Stimulated activated CD4-positive, alpha-beta T cell treated with anti-CD3 and anti-CD28 coated beads, Interleukin-4, amount 100 ng/mL, for 48 hours (primary cell): ENCODE measurements at regions not wholly inside any gene's neighbourhood (a gene's known extent, or its start where the extent isn't known, plus 50 kb on each side); places are given as distances from the start of the nearest gene placed in this dataset.
"Not testable (repeated sequence)": the region's sequence is repeated elsewhere in the genome, so short reads cannot be mapped to it uniquely, and the experiment has no call there.

ENCODE experiments used
- DNase-seq, 2 donors: peaks; one replicate each; pipeline ENCODE4 v3.0.0-alpha.2; 2020; ENCODE audit warnings: low read depth in 2 of 2

DNA sequence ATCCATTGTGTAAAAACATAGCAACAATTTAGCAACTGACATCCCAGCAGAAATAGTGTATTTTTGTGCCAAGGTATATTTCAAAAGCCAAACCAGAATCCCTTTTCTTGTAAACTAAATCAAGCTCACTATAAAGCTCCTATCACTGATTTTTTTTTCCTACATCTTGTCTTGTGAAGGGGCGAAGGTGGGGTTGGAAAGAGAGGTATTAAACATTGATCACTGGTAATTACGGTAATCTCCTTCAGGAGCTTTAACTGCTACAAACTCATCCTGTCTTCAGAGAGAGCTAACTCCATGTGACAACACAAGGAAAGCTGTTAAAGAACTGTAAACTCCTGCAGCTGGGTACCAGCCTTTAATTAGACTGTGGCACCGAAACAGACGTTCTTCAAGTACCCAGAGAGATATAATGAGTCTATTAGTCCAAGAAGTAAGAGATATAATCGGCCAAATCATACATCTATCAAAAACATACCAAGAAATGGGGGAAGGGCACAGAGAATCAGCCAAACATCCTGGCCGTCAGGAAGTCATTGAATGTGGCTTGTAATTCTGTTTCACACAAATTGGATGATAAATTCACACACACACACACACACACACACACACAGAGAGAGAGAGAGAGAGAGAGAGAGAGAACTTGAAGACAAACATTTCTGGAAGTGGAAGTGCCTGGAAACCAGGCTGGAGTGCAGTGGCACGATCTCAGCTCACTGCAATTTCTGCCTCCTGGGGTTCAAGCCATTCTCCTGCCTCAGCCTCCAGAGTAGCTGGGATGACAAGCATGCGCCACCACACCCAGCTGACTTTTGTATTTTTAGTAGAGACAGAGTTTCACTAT, 111.9 kb upstream of the PPARGC1A start:
- no peak for DNase-seq

- DNase-seq, result no peak
These were observed 110.6 kb upstream of the PPARGC1A start for GRCh38 chr4:24000470-24000831.

DNA sequence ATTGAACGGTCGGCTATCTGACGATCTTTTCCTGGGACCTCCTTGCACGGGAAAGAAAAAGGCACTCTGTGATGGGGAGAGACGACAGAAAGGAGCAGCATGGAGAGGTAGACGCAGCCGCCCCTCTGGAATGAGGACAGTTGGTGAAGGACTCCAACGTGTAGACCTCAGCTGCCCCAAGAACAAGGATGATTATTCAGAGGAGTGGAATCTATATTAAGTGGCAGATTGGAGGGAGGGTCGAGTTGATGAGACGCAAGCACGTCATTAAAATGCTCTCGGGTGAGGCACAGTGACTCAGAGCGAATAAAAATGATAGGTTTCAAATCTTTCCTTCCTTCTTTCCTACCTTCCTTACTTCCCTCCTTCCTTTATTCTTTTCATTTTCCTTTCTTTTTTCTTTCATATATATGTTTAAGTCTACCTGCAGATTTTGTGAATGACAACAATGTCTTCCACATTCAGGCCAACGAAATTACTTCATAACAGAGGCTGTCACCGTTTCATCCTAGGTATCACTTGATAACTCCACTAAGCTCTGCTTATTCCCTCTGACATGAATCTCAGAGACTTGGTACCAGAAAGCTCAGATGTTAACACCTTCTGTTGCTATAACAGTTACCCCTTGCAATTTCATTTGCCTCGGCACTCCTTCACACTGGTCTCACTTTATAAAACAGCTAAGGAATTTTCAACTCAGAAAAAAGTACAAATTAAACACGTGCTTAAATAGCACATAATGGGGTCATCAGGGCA, 110.0 kb upstream of the PPARGC1A start:
- DNase-seq, result no peak

- DNase-seq, result no peak
These were observed 103.5 kb upstream of the PPARGC1A start for GRCh38 chr4:23993373-23993772.

DNA sequence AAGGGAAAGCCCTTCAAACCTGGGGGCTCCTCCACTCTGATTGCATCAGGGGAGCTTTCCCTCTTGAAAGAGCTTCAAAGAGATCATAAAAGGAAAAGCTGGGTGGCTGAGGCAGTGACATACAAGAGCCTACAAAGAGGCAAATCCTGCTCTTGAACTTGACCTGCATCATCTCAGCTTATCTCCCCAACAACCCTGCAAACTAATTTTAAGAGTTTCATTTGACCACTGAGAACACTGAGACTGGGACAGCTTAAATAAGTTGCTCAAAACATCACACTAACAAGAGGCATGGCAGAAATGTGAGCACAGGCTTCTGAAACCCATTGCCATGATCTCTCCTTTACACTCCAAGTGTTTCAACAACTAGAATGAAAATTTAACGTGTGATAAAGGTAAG, 101.6 kb upstream of the PPARGC1A start:
- no peak for DNase-seq

DNA sequence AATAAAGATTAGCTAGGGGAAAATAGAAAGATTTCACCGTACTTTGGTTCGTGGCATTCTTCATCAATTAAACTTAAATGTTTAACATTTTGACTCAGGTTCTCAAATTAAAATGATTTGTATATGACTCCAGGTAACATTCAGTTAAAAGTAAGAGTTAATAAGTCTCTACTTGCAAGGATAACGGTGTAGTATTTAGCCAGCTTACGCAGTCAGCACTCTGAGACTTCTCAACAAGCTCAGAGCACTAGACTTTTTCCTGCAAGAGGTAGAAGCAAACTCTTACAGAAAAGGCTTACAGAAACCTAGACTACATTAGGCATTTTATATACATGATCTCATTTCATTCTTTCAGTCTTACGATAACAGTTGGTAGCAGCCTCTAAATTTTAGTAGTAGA, 96.4 kb upstream of the PPARGC1A start:
- no peak for DNase-seq

DNA sequence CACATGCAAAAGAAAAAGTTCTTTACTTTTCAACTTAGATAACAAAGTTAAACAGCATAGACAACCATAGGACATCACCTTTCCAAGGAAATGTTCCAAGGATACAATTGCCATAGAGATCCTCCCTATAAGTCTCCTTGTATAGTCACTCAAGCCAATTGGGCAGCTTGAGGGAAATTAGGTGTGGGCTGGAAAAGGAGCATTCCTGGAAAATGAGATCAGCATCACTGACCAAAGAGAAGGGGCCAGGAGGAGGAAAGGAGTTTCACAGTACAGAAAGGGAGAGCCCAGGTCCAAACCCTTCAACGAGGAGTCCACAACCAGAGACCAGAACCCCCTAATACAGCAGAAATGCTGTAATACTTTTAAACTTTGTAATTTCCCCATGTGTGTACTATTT, 91.5 kb upstream of the PPARGC1A start:
- no peak for DNase-seq

DNA sequence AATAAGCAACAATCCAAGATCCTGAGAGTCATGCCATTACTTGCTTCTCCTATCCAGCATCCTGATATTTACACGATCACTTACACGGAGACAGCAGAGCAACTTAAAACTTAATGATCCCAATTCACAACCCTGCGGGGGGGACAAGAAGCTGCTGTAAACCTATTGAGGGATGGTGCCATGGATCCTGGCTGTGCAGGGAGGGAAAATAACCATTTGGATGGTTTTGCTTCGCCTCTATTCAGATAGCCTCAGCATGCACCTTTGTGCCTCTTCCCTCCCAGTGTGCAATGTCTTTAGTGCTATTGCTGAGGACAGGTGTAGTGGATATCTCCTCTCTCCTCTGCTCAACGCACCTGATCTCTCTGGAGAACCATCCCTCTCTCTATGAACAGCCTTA, 89.7 kb upstream of the PPARGC1A start:
- DNase-seq, result no peak

- DNase-seq, result no peak
These were observed 88.2 kb upstream of the PPARGC1A start for GRCh38 chr4:23978002-23978401.

- no peak for DNase-seq
These were observed 86.6 kb upstream of the PPARGC1A start for GRCh38 chr4:23976423-23976822.

GRCh38 chr4:23973308-23973855, 83.5 kb upstream of the PPARGC1A start:
- DNase-seq, result no peak

DNA sequence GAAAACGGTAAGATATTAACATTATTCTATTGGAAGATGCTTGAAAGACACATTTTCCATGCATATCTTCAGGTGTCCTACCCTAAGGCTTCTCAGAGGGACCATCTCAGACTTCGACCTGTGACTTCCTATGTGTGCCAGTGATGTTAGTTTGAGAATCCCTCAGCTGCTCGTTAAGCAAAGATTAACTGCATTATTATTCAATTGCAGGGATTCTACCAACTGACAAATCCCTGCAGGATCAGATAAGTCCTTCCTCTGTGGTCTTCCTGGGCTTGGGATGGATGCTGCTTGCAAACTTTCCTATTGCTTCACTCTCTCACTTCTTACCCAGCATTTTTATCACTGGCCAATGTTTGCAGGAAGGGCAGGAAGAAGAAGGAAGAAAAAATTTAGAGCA, 83.0 kb upstream of the PPARGC1A start:
- no peak for DNase-seq

GRCh38 chr4:23972187-23972586, 82.3 kb upstream of the PPARGC1A start:
- no peak for DNase-seq

DNA sequence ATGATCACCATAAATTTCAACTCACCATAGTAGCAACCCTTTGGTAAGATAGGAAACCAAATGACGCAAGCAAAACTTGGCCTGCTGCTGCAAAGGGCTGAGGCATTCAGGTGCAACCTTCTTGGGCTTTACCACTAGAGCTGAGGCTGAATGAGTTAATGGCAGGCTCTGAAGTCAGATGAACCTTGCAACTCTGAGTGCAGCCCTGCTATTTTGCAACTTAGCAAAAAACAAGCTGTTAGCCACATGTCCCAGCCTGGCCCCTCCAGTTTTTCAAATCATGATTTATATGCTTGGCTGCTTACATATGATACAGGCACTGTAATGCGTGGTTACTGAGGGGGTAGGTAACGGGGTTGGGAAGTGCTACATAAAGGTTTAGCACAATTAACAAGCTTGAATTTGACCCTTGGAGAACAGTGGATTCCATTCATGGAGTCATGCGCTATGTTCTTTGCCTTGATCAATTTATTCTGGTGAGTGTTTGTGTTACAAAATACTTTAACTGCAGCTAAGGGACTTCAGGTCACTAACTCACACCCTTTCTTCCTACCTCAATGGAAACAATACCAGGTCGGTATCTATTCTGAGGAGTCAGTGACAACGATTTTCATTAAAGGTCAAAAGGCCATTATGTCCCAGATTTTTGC, 80.5 kb upstream of the PPARGC1A start:
- no peak for DNase-seq

- no peak for DNase-seq
These were observed 79.8 kb upstream of the PPARGC1A start for GRCh38 chr4:23969635-23970145.

DNA sequence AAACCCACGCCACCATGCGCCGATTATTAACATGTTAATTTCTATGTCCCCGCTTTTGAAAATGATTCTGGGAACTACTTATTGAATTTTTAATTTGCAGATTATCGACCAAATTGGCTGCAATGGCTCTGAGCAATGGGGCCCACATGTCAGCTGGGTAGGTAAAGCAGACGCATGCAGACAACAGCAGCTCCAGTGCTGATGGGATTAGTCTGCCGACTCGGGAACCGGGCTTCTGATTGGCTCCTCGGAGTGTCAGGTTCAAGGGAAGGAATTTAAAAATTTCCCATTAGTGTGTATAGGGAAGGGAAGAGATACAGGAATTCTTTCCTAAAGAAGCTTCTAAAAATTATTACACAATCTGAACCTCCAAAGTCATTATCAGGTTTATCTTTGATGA, 77.4 kb upstream of the PPARGC1A start:
- no peak for DNase-seq

GRCh38 chr4:23966725-23967124, 76.9 kb upstream of the PPARGC1A start:
- no peak for DNase-seq

DNA sequence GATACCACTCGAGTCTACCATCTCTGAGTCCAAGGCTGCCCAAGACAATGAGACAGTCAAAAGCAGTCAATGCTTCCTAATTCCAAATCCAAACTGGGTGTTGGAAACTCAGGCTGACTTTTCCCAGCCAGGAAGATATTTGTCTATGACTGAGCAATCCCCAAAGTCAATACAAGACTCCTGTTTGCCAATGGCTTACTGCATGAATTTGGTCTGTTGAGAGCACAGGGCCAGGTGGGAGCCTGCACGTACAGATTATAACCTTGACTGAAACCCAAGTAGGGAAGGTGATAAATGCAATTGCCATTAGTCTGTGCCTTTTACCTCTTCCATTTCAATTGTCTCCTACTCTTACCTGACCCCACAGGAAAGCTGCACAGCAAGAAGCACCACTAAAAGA, 72.6 kb upstream of the PPARGC1A start:
- no peak for DNase-seq

DNA sequence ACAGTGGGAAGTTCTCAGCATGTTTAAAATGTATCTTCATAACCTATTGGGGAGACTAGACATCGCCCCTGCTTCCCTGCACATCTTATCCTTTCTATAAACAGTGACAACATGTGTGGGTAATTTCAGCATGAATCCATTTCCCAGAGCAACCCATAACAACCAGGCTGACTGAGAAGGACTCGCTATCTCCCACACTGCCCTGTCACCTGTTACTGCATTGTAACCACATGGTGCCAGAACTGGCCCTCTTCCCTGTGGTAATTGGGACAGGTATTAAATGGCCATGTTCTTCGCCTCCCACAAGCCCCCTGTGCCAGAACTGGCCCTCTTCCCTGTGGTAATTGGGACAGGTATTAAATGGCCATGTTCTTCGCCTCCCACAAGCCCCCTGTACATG, 71.5 kb upstream of the PPARGC1A start:
- DNase-seq, result not testable (repeated sequence)

- DNase-seq, result no peak
These were observed 69.7 kb upstream of the PPARGC1A start for GRCh38 chr4:23959396-23960148.

DNA sequence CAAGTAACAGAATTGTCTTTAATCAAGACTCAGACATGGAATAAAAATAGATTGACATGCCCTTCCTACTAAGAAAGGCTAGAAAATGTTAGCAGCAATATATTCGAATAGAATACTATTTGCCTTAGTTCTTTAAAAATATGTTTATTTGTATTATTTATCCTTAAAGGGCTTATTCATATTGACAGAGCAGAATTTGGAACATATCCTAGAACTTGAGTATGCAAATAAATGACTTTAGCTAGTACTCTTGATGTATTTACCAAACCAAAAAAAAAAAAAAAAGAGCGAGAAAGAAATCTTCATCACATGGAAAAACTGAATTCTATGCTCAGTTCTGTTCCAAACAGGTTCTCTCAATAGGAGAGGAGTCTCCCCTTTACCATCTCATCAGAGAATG, 68.9 kb upstream of the PPARGC1A start:
- no peak for DNase-seq

DNA sequence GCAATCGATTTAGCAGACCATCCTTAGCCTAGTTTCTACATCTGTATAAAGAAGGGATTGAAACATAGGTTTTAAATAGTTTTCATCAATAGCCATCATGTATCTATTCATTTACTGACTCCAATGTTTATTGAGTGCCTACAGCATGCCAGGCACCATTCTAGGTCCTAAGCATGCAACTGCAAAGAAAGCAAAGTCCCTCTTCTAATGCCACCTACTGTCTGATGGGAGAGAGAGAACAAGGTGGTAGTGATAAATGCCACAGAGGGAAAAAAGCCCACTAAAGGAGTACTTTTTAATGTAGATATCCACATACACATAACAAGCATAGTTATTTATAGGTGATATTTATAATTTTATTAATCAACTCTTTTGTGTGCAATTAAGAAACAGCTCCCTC, 67.6 kb upstream of the PPARGC1A start:
- no peak for DNase-seq
